Uterus (tissue), 3 donors: ENCODE measurements at regions not wholly inside any gene's neighbourhood (a gene's known extent, or its start where the extent isn't known, plus 50 kb on each side); places are given as distances from the start of the nearest gene placed in this dataset.

Experiments
- DNase-seq, 2 donors: peaks; one replicate each; pipeline ENCODE4 v3.0.0-alpha.2; 2019 to 2020
- H3K27ac ChIP-seq, 2 donors: fragments of 200-600 bp; sonication (generic); 1 replicate in 1 of 2; 2 replicates in 1 of 2; pipeline ENCODE4 v1.5.1; 2016 to 2018
- H3K27me3 ChIP-seq, 2 donors: fragments of 200-600 bp; sonication (generic); one replicate each; pipeline ENCODE4 v1.5.1; 2018 to 2019; ENCODE audit warnings: control low read depth in 1 of 2
- H3K36me3 ChIP-seq, 2 donors: fragments of 200-600 bp; sonication (generic); one replicate each; pipeline ENCODE4 v1.5.1; 2019; ENCODE audit warnings: control low read depth in 1 of 2
- H3K4me1 ChIP-seq, 2 donors: fragments of 200-600 bp; sonication (generic); one replicate each; pipeline ENCODE4 v1.5.1; 2018 to 2019; ENCODE audit warnings: control low read depth in 1 of 2
- H3K4me3 ChIP-seq, 2 donors: fragments of 200-600 bp; sonication (generic); 1 replicate in 1 of 2; 2 replicates in 1 of 2; pipeline ENCODE4 v1.5.1; 2018 to 2019; ENCODE audit warnings: mild to moderate bottlenecking in 1 of 2
- H3K9me3 ChIP-seq, 2 donors: fragments of 200-600 bp; sonication (generic); one replicate each; pipeline ENCODE4 v1.5.1; 2019; ENCODE audit warnings: control low read depth in 1 of 2
- CTCF ChIP-seq, 4 experiments: fragments of 200-600 bp in 2 of 4; fragments of 450-650 bp in 2 of 4; sonication (generic) in 2 of 4; IDR thresholded peaks; one replicate each; pipeline ENCODE4 v1.5.1; 2016 to 2019; ENCODE audit warnings: antibody characterized with exemption in 4 of 4, mild to moderate bottlenecking in 2 of 4, moderate library complexity in 1 of 4
- POLR2A ChIP-seq, 2 donors: fragments of 450-650 bp; IDR thresholded peaks; one replicate each; pipeline ENCODE4 v1.6.1; 2016; ENCODE audit warnings: antibody characterized with exemption in 2 of 2, mild to moderate bottlenecking in 1 of 2, moderate library complexity in 1 of 2
- intact Hi-C: fragments of 100-400 bp; cut with DNase I; formaldehyde crosslinking; loops from one replicate; pipeline ENCODE4 v1.15.1; 2023; ENCODE audit warnings: low total_unique reads
- donor health status: DM: yes; HTN: yes; CAD: no.

GRCh38 chr13:32837973-32838927, 178.0 kb upstream of the KL start:
- TF ChIP-seq CTCF (IDR thresholded peaks at IDR 0.05) = no peak
- no peak for TF ChIP-seq POLR2A (IDR thresholded peaks at IDR 0.05)
- intact Hi-C loops = no loop called here
- Histone ChIP-seq H3K36me3 (no peaks in the 10 kb centered on the region), H3K4me1 (no peaks in the 10 kb centered on the region), H3K27me3 (no peaks in the 10 kb centered on the region), H3K9me3 (no peaks in the 10 kb centered on the region), H3K27ac (no peak overlapping the region), H3K4me3 (no peak overlapping the region)
- DNase-seq = no peak

DNA sequence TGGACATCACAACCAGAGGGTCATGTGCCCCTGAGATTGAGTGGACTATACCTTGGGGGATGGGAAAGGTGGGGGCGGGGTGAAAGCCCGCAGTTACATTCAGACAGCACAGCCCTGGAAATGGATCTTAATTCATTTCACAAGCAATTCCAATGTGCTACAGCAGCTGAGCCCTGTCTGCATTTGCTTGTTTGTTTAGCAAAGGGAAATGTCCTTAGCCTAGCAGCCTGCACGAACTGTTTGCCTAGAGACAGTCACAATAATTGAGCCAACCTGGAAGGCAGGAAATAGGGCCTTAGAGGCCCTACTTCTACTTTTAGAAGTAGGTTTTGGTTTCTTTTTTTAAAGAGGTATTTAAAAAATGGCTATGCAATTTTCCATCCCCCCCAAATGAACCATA, 177.3 kb upstream of the KL start:
- Histone ChIP-seq H3K27ac (no peak overlapping the region), H3K9me3 (no peaks in the 10 kb centered on the region), H3K4me1 (no peaks in the 10 kb centered on the region), H3K27me3 (no peaks in the 10 kb centered on the region), H3K36me3 (no peaks in the 10 kb centered on the region), H3K4me3 (no peak overlapping the region)
- TF ChIP-seq CTCF (IDR thresholded peaks at IDR 0.05) = no peak
- no peak for TF ChIP-seq POLR2A (IDR thresholded peaks at IDR 0.05)
- intact Hi-C loops = no loop called here
- no peak for DNase-seq

DNA sequence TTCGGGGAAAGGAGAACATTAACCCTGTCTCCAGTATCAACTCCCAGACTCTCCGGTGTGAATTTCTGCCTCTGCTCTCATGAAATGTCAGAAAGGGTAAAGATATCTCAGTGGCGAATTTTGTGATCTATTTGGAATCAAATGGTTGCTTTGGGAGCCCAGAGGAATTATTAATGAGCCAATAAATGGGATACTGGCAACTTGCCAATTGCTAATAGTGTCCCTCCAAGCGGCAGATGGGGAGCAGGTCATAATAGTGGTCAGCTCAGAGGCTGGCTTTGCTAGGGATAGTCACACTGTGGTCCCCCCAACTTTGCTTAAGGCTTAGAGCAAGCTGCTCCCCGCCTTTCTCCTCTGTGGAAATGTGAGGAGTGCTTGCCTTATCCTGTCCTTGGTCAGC, 176.1 kb upstream of the KL start:
- no peaks in the 10 kb centered on the region for H3K27me3 ChIP-seq
- no peak overlapping the region for H3K27ac ChIP-seq
- intact Hi-C loops = no loop called here
- no peak for DNase-seq
- no peaks in the 10 kb centered on the region for H3K36me3 ChIP-seq
- no peak for TF ChIP-seq CTCF (IDR thresholded peaks at IDR 0.05)
- TF ChIP-seq POLR2A (IDR thresholded peaks at IDR 0.05) = no peak
- no peaks in the 10 kb centered on the region for H3K4me1 ChIP-seq
- H3K4me3 ChIP-seq = no peak overlapping the region
- no peaks in the 10 kb centered on the region for H3K9me3 ChIP-seq

DNA sequence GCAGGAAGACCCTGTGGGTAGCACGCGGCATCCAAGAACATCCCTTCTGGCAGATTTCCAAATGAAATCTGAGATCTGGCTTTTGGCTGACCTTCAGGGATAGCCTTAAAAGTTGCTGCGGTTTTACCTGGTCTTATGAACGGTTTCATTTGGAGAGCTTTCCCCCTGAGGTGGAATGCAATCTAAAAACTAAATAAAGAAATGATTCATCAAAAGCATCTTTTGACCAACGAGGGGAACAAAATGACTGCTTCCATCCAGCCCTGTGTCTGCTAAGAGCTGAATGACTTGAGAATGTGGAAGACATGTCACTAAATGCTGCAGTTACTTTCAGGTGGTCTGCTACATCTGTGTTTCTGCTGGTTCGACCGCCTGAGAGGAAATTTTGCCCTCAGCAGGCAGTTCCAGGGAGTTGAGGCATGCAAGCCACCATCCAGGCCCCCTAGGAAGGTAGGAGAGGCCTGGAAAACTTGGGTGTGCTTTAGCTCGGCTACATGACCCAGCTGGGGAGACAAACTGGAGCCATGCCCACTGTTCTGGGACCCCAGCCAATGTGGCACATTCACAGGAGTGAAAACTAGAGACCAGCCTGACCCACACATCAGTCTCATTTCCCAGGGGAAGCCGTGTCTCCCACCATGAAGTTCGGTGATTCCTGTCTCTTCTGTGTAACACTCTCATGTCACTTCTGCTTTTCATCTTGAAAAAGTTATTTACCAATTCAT, 175.1 kb upstream of the KL start:
- Histone ChIP-seq H3K4me1 (no peaks in the 10 kb centered on the region), H3K36me3 (no peaks in the 10 kb centered on the region), H3K4me3 (no peak overlapping the region), H3K9me3 (no peaks in the 10 kb centered on the region), H3K27me3 (no peaks in the 10 kb centered on the region), H3K27ac (no peak overlapping the region)
- no peak for TF ChIP-seq CTCF (IDR thresholded peaks at IDR 0.05)
- no peak for TF ChIP-seq POLR2A (IDR thresholded peaks at IDR 0.05)
- DNase-seq = no peak
- intact Hi-C loops = no loop called here
